HuH-7.5 (cell line): ENCODE measurements at regions not wholly inside any gene's neighbourhood (a gene's known extent, or its start where the extent isn't known, plus 50 kb on each side); places are given as distances from the start of the nearest gene placed in this dataset.

Source experiments
- DNase-seq: peaks from one replicate; pipeline ENCODE4 v3.0.0; 2011; ENCODE audit warnings: low spot score

DNA sequence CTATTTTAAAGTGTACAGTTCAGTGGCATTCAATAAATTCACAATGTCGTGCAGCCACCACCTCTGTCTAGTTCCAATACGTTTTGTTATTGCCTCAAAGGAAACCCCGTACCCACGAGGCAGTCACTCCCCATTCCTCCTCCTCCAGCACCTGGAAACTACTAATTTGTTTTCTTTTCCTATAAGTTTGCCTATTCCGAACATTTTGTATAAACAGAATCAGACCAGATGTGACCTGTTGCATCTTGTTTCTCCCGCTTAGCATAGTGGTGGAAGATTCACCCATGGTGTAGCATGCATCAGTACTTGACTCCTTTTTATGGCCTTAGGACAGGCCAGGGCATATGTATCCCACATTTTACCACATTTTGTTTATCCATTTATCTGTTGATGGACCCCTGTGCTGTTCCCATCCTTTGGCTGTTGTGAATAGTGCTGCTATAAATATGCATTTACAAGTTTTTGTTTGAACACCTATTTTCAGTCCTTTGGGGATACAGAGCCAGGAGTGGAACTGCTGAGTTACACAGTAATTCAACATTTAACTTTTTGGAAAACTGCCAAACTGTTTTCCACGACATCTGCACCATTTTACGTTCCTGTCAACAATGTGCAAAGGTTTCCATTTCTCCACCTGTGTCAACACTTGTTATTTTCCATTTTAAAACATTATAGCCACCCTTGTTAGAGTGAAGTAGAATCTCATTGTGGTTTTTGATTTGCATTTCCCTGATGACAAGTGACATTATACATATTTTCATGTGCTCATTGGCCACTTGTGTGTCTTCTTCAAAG lies 57.8 kb upstream of the STX18 start:
- no peak for DNase-seq

DNA sequence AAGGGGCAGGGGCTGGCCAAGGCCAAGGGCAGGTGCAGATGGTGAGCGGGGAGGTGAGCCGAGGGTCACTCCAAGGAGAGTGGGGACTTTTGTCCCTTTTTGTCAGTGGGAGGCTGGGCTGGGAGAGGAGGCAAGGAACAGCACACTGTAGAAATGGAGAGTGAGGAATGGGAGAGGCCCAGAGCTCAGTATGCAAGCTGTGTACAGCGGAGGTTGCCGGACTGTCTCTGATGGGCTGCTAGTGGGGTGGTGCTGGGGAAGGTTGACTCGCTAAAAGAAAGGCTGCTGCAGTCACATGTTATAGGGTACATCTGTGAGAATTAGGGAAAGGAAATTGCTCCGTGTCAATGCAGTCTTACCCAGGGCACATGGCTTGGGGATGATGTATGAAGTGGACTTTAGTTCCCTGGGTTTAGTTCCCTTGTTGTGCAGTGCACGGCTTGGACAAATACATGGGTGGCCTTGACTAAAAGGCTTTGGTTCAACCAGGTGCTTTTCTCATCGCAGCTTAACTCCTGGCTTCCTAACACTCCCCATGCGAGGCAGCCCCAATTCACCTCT lies 57.1 kb upstream of the STX18 start:
- no peak for DNase-seq

DNA sequence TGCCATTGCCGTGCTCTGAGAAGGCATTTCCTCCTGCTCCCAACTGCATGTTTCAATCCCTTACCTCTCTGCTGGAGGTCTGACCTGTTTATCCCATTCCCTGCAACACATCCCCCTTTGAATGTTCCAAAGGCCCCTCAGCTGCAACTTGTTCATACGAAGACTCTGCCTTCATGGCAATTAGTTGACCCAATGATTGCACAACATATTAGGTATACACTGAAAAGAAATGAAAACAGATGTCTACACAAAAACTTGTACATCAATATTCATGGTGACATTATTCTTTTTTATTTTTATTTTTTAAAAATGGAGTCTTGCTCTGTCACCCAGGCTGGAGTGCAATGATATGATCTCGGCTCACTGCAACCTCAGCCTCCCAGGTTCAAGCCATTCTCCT lies 54.9 kb upstream of the STX18 start:
- no peak for DNase-seq

DNA sequence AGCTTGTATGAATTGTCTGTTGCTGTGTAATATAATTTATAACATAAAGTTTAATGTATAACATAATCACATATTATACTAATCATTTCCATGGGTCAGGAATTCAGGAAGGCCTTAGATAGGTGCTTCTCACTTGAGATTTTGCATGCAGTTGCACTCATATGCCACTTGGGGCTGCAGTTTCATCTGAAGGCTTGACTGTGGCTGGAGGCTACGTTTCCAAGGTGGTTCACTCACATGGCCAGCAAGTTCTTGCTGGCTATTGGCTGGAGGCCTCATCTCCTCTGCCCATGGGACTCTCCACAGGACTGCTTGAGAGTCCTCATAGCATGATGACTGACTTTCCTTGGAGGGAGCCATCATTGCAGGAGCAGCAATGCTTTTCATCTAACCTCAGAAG lies 53.4 kb upstream of the STX18 start:
- DNase-seq = no peak

DNA sequence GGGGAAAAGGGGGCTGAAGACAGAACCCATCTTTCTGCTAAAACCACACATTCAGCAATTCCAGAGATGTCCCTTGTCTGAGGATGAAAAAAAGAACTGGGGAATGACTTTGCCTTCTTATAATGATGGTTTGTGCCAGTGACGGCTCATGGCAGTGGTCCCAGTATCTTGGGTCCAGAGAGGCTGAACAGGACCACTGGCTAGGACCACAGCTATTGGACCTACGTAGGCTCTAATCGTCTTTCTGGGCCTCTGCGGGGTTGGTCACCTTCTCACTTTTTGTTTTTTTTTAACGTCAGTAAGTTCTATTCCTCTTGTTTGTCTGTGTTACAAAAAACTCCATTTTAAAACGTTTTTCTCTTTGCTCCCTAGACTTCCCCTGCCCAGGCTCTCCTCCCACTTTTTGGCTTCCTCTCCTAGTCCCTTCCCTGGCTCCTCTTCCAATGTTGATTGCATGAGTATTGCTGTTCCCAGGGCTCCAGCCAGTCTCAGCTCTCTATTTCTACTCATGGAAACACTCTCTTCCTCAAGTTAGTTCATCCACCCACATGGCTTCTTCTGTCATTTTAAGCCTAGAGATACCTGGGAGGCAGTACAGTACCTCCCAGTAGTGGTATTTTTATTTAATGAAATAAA lies 52.6 kb upstream of the STX18 start:
- DNase-seq = no peak

DNA sequence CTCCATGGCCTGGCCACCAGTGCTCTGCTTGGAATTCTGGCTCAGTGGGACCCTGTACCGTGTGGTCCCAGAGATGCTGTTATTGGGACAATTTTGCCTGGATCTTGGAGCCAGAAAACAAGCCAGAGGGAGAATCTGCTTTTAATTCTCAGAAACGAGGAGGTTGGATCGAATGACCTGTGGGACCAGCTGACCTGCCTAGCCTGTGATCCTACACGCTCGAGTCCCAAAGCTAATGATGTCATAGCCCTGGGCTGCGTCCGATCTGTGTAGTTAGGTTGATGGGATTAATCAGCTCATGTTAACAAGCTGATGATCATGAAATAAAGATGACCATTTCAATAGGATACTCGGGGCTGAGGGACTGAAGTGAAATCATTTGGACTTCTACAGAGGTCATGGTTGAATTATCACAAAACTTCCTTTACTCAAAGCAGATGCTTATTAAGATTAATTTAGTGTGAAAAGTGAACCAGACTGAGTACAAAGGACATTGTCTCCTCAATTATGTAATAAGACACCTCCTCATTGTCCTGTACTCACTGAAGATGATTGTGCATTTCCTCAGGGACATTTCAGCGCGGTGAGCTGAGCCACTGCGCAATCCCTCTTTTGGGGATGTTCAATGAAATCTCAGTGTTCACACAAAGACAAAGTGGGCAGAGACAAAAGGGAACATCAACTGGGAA lies 51.9 kb upstream of the STX18 start:
- no peak for DNase-seq

DNA sequence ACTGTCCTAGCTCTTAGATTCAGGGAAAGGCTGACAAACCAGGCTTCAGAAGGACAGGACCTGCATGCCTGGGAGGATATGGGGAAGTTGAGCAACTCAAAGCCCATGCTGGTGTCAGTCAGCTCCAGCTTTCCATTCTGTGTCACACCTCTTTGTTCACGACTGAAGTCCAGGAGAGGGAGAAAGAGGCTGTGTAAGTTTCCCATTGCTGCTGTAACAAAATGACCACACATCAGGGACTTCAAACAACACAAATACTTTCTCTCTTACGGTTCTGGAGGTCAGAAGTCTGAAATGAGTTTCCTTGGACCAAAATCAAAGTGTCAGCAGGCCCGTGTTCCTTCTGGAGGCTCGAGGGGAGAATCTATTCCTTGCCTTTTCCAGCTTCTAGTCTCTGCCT lies 50.6 kb upstream of the STX18 start:
- DNase-seq = no peak
